ENCODE measurements at regions not wholly inside any gene's neighbourhood (a gene's known extent, or its start where the extent isn't known, plus 50 kb on each side); places are given as distances from the start of the nearest gene placed in this dataset.

GRCh38 chr5:167731951-167732350 is 559.5 kb upstream of the WWC1 start:
- Histone ChIP-seq H3K9me3 (ENCODE audit: control insufficient read depth, insufficient read depth, low read depth, low read length) (no peaks in the 10 kb centered on the region), H3K4me1 (ENCODE audit: control insufficient read depth, insufficient read depth, low read length) (peaks cover 18% of the 10 kb centered on the region), H3K27ac (ENCODE audit: low read depth, low read length) (no peak overlapping the region), H3K36me3 (ENCODE audit: control insufficient read depth, insufficient read depth, low read length) (no peaks in the 10 kb centered on the region), H3K4me3 (ENCODE audit: low read depth, low read length) (no peak overlapping the region), H3K9ac (ENCODE audit: low read length) (no peak overlapping the region), H3K27me3 (ENCODE audit: control insufficient read depth, insufficient read depth, low read length) (no peaks in the 10 kb centered on the region)

GRCh38 chr5:167732499-167732898 is 558.9 kb upstream of the WWC1 start:
- Histone ChIP-seq H3K9ac (ENCODE audit: low read length) (no peak overlapping the region), H3K27me3 (ENCODE audit: control insufficient read depth, insufficient read depth, low read length) (no peaks in the 10 kb centered on the region), H3K4me3 (ENCODE audit: low read depth, low read length) (no peak overlapping the region), H3K4me1 (ENCODE audit: control insufficient read depth, insufficient read depth, low read length) (peaks cover 18% of the 10 kb centered on the region), H3K36me3 (ENCODE audit: control insufficient read depth, insufficient read depth, low read length) (no peaks in the 10 kb centered on the region), H3K27ac (ENCODE audit: low read depth, low read length) (no peak overlapping the region), H3K9me3 (ENCODE audit: control insufficient read depth, insufficient read depth, low read depth, low read length) (no peaks in the 10 kb centered on the region)

GRCh38 chr5:167736992-167737391 is 554.5 kb upstream of the WWC1 start:
- no peak overlapping the region for H3K27ac ChIP-seq (ENCODE audit: low read depth, low read length)
- no peaks in the 10 kb centered on the region for H3K27me3 ChIP-seq (ENCODE audit: control insufficient read depth, insufficient read depth, low read length)
- H3K9ac ChIP-seq (ENCODE audit: low read length) = no peak overlapping the region
- no peak overlapping the region for H3K4me3 ChIP-seq (ENCODE audit: low read depth, low read length)
- H3K36me3 ChIP-seq (ENCODE audit: control insufficient read depth, insufficient read depth, low read length) = no peaks in the 10 kb centered on the region
- H3K4me1 ChIP-seq (ENCODE audit: control insufficient read depth, insufficient read depth, low read length) = no peaks in the 10 kb centered on the region
- no peaks in the 10 kb centered on the region for H3K9me3 ChIP-seq (ENCODE audit: control insufficient read depth, insufficient read depth, low read depth, low read length)

- Histone ChIP-seq H3K4me1 (ENCODE audit: control insufficient read depth, insufficient read depth, low read length) (no peaks in the 10 kb centered on the region), H3K4me3 (ENCODE audit: low read depth, low read length) (no peak overlapping the region), H3K27ac (ENCODE audit: low read depth, low read length) (no peak overlapping the region), H3K27me3 (ENCODE audit: control insufficient read depth, insufficient read depth, low read length) (no peaks in the 10 kb centered on the region), H3K9me3 (ENCODE audit: control insufficient read depth, insufficient read depth, low read depth, low read length) (no peaks in the 10 kb centered on the region), H3K36me3 (ENCODE audit: control insufficient read depth, insufficient read depth, low read length) (no peaks in the 10 kb centered on the region), H3K9ac (ENCODE audit: low read length) (no peak overlapping the region)
These were observed 547.6 kb upstream of the WWC1 start for GRCh38 chr5:167743695-167744464.

GRCh38 chr5:167745868-167746267 is 545.6 kb upstream of the WWC1 start:
- no peak overlapping the region for H3K9ac ChIP-seq (ENCODE audit: low read length)
- no peaks in the 10 kb centered on the region for H3K36me3 ChIP-seq (ENCODE audit: control insufficient read depth, insufficient read depth, low read length)
- H3K9me3 ChIP-seq (ENCODE audit: control insufficient read depth, insufficient read depth, low read depth, low read length) = no peaks in the 10 kb centered on the region
- no peaks in the 10 kb centered on the region for H3K27me3 ChIP-seq (ENCODE audit: control insufficient read depth, insufficient read depth, low read length)
- no peaks in the 10 kb centered on the region for H3K4me1 ChIP-seq (ENCODE audit: control insufficient read depth, insufficient read depth, low read length)
- no peak overlapping the region for H3K4me3 ChIP-seq (ENCODE audit: low read depth, low read length)
- H3K27ac ChIP-seq (ENCODE audit: low read depth, low read length) = no peak overlapping the region

GRCh38 chr5:167750586-167750985 is 540.9 kb upstream of the WWC1 start:
- H3K27me3 ChIP-seq (ENCODE audit: control insufficient read depth, insufficient read depth, low read length) = no peaks in the 10 kb centered on the region
- no peak overlapping the region for H3K4me3 ChIP-seq (ENCODE audit: low read depth, low read length)
- no peaks in the 10 kb centered on the region for H3K36me3 ChIP-seq (ENCODE audit: control insufficient read depth, insufficient read depth, low read length)
- no peak overlapping the region for H3K27ac ChIP-seq (ENCODE audit: low read depth, low read length)
- H3K4me1 ChIP-seq (ENCODE audit: control insufficient read depth, insufficient read depth, low read length) = 0 out of 2 replicates have a peak, but pooled peaks cover 5% of the 10 kb centered on the region
- no peaks in the 10 kb centered on the region for H3K9me3 ChIP-seq (ENCODE audit: control insufficient read depth, insufficient read depth, low read depth, low read length)
- no peak overlapping the region for H3K9ac ChIP-seq (ENCODE audit: low read length)

GRCh38 chr5:167752936-167753335 is 538.5 kb upstream of the WWC1 start:
- Histone ChIP-seq H3K36me3 (ENCODE audit: control insufficient read depth, insufficient read depth, low read length) (no peaks in the 10 kb centered on the region), H3K27ac (ENCODE audit: low read depth, low read length) (no peak overlapping the region), H3K4me3 (ENCODE audit: low read depth, low read length) (no peak overlapping the region), H3K27me3 (ENCODE audit: control insufficient read depth, insufficient read depth, low read length) (no peaks in the 10 kb centered on the region), H3K9ac (ENCODE audit: low read length) (no peak overlapping the region), H3K4me1 (ENCODE audit: control insufficient read depth, insufficient read depth, low read length) (0 out of 2 replicates have a peak, but pooled peaks cover 5% of the 10 kb centered on the region), H3K9me3 (ENCODE audit: control insufficient read depth, insufficient read depth, low read depth, low read length) (no peaks in the 10 kb centered on the region)

- Histone ChIP-seq H3K36me3 (ENCODE audit: control insufficient read depth, insufficient read depth, low read length) (no peaks in the 10 kb centered on the region), H3K27me3 (ENCODE audit: control insufficient read depth, insufficient read depth, low read length) (no peaks in the 10 kb centered on the region), H3K9me3 (ENCODE audit: control insufficient read depth, insufficient read depth, low read depth, low read length) (no peaks in the 10 kb centered on the region), H3K9ac (ENCODE audit: low read length) (no peak overlapping the region), H3K4me1 (ENCODE audit: control insufficient read depth, insufficient read depth, low read length) (0 out of 2 replicates have a peak, but pooled peaks cover 5% of the 10 kb centered on the region), H3K27ac (ENCODE audit: low read depth, low read length) (no peak overlapping the region), H3K4me3 (ENCODE audit: low read depth, low read length) (no peak overlapping the region)
These were observed 537.5 kb upstream of the WWC1 start for GRCh38 chr5:167753725-167754490.

- no peak overlapping the region for H3K27ac ChIP-seq (ENCODE audit: low read depth, low read length)
- H3K36me3 ChIP-seq (ENCODE audit: control insufficient read depth, insufficient read depth, low read length) = no peaks in the 10 kb centered on the region
- H3K9me3 ChIP-seq (ENCODE audit: control insufficient read depth, insufficient read depth, low read depth, low read length) = no peaks in the 10 kb centered on the region
- no peak overlapping the region for H3K9ac ChIP-seq (ENCODE audit: low read length)
- H3K4me1 ChIP-seq (ENCODE audit: control insufficient read depth, insufficient read depth, low read length) = 0 out of 2 replicates have a peak, but pooled peaks cover 5% of the 10 kb centered on the region
- H3K27me3 ChIP-seq (ENCODE audit: control insufficient read depth, insufficient read depth, low read length) = no peaks in the 10 kb centered on the region
- H3K4me3 ChIP-seq (ENCODE audit: low read depth, low read length) = no peak overlapping the region
These were observed 536.9 kb upstream of the WWC1 start for GRCh38 chr5:167754501-167755021.

GRCh38 chr5:167755420-167755819 is 536.0 kb upstream of the WWC1 start:
- Histone ChIP-seq H3K9me3 (ENCODE audit: control insufficient read depth, insufficient read depth, low read depth, low read length) (no peaks in the 10 kb centered on the region), H3K4me1 (ENCODE audit: control insufficient read depth, insufficient read depth, low read length) (0 out of 2 replicates have a peak, but pooled peaks cover 5% of the 10 kb centered on the region), H3K36me3 (ENCODE audit: control insufficient read depth, insufficient read depth, low read length) (no peaks in the 10 kb centered on the region), H3K27me3 (ENCODE audit: control insufficient read depth, insufficient read depth, low read length) (no peaks in the 10 kb centered on the region), H3K9ac (ENCODE audit: low read length) (no peak overlapping the region), H3K27ac (ENCODE audit: low read depth, low read length) (no peak overlapping the region), H3K4me3 (ENCODE audit: low read depth, low read length) (no peak overlapping the region)
